ENCODE measurements at regions not wholly inside any gene's neighbourhood (a gene's known extent, or its start where the extent isn't known, plus 50 kb on each side); places are given as distances from the start of the nearest gene placed in this dataset.

DNA sequence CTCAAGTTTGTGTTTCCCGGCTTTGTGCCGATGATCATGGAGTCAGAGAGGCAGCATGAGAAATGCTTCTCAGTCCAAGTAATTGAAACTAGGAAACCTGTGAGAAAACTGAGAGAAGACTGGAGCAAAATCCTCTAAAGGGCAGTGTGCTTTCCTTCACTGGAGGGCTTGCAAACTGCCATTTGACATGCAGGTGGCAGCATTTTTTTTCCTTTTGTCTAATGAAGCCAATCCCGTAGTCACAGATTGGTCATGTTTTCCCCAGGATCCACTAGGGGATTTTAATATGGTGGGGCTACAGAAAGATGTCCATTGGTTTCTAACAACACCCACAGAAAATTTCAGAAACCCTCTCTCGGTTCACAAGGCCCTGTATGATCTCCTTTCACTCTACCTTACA, 117.4 kb upstream of the NUDT10 start:
- Histone ChIP-seq H3K36me3 (replicated peaks in 1 of 2; ENCODE audit: control insufficient read depth in 1 of 2, insufficient read depth in 2 of 2, low read length in 2 of 2) (no peaks in the 10 kb centered on the region), H3K4me2 (replicated peaks; ENCODE audit: extremely low read depth, low read length, poor library complexity, severe bottlenecking) (no peak overlapping the region), H3K79me2 (ENCODE audit: insufficient read depth, low read length) (no peaks in the 10 kb centered on the region), H3K9ac (ENCODE audit: insufficient read depth, low read length, poor library complexity, severe bottlenecking) (no peak overlapping the region), H4K20me1 (ENCODE audit: insufficient read depth, low read length) (no peaks in the 10 kb centered on the region), H3K4me3 (replicated peaks in 1 of 3; ENCODE audit: low read depth in 2 of 3, low read length in 3 of 3) (no peak overlapping the region), H3K4me1 (ENCODE audit: control insufficient read depth in 1 of 2, insufficient read depth in 2 of 2, low read length in 2 of 2) (no peaks in the 10 kb centered on the region), H3K27ac (ENCODE audit: low read depth in 1 of 2, low read length in 2 of 2) (no peak overlapping the region), H3K9me3 (replicated peaks in 1 of 2; ENCODE audit: control insufficient read depth in 1 of 2, insufficient read depth in 1 of 2, low read length in 2 of 2) (no peaks in the 10 kb centered on the region), H3K27me3 (ENCODE audit: control insufficient read depth in 2 of 2, insufficient read depth in 2 of 2, low read length in 2 of 2) (no peaks in the 10 kb centered on the region), H2AFZ (ENCODE audit: insufficient read depth, low read depth, low read length, poor library complexity, severe bottlenecking) (no peak overlapping the region)
- H3K9me3 Mint-ChIP-seq = peaks cover 0 to 2% (median 0%) of the 10 kb centered on the region in 7 donors
- WGBS (ENCODE audit: insufficient coverage) = 100% methylated on average over 3 of the region's 4 CpGs
- no peak overlapping the region for H3K27ac Mint-ChIP-seq
- no peaks in the 10 kb centered on the region for H3K27me3 Mint-ChIP-seq (ENCODE audit: low read depth in 3 of 3)
- DNase-seq = no peak
- H3K4me3 Mint-ChIP-seq = no peak overlapping the region
- TF ChIP-seq, protein P1, sequence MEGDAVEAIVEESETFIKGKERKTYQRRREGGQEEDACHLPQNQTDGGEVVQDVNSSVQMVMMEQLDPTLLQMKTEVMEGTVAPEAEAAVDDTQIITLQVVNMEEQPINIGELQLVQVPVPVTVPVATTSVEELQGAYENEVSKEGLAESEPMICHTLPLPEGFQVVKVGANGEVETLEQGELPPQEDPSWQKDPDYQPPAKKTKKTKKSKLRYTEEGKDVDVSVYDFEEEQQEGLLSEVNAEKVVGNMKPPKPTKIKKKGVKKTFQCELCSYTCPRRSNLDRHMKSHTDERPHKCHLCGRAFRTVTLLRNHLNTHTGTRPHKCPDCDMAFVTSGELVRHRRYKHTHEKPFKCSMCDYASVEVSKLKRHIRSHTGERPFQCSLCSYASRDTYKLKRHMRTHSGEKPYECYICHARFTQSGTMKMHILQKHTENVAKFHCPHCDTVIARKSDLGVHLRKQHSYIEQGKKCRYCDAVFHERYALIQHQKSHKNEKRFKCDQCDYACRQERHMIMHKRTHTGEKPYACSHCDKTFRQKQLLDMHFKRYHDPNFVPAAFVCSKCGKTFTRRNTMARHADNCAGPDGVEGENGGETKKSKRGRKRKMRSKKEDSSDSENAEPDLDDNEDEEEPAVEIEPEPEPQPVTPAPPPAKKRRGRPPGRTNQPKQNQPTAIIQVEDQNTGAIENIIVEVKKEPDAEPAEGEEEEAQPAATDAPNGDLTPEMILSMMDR (IDR thresholded peaks at IDR 0.05) = no peak
- intact Hi-C loops (cut with micrococcal nuclease) = no loop called here
- H3K36me3 Mint-ChIP-seq = no peaks in the 10 kb centered on the region
- no peaks in the 10 kb centered on the region for H3K4me1 Mint-ChIP-seq

DNA sequence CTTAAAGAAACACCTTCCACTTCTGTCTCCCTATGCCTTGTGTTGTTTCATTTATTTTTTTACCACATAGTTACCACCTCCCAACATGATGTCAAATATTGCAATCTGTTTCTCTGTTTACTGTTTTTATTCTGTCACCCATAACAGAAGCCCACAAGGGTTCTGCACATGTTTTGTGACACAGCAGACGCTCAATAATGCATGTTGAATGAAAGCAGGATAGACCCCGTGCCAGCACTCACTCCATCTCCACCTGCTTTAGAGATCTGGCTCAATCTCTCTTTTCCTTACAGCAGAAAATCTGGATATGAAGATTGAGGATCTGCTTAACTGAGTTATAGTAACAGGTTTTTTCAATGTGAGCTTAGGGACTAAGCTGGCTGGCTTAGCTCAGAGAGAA, 116.8 kb upstream of the NUDT10 start:
- no peaks in the 10 kb centered on the region for H3K9me3 ChIP-seq (replicated peaks in 1 of 2; ENCODE audit: control insufficient read depth in 1 of 2, insufficient read depth in 1 of 2, low read length in 2 of 2)
- no peaks in the 10 kb centered on the region for H3K27me3 ChIP-seq (ENCODE audit: control insufficient read depth in 2 of 2, insufficient read depth in 2 of 2, low read length in 2 of 2)
- H3K27me3 Mint-ChIP-seq (ENCODE audit: low read depth in 3 of 3) = no peaks in the 10 kb centered on the region
- H3K27ac Mint-ChIP-seq = peak overlapping the region in 1 of 7 donors; percentile 58
- no peak overlapping the region for H3K9ac ChIP-seq (ENCODE audit: insufficient read depth, low read length, poor library complexity, severe bottlenecking)
- no peak overlapping the region for H3K4me3 Mint-ChIP-seq
- H3K4me3 ChIP-seq (replicated peaks in 1 of 3; ENCODE audit: low read depth in 2 of 3, low read length in 3 of 3) = no peak overlapping the region
- H2AFZ ChIP-seq (ENCODE audit: insufficient read depth, low read depth, low read length, poor library complexity, severe bottlenecking) = no peak overlapping the region
- H3K4me1 Mint-ChIP-seq = no peaks in the 10 kb centered on the region
- H3K4me2 ChIP-seq (replicated peaks; ENCODE audit: extremely low read depth, low read length, poor library complexity, severe bottlenecking) = no peak overlapping the region
- WGBS (ENCODE audit: insufficient coverage) = no CpG with 5 or more reads among the region's 2 CpGs
- no peaks in the 10 kb centered on the region for H3K4me1 ChIP-seq (ENCODE audit: control insufficient read depth in 1 of 2, insufficient read depth in 2 of 2, low read length in 2 of 2)
- TF ChIP-seq, protein P1 (IDR thresholded peaks at IDR 0.05) = no peak
- no peak for DNase-seq
- H3K36me3 Mint-ChIP-seq = no peaks in the 10 kb centered on the region
- no peaks in the 10 kb centered on the region for H3K36me3 ChIP-seq (replicated peaks in 1 of 2; ENCODE audit: control insufficient read depth in 1 of 2, insufficient read depth in 2 of 2, low read length in 2 of 2)
- no peaks in the 10 kb centered on the region for H3K79me2 ChIP-seq (ENCODE audit: insufficient read depth, low read length)
- H3K27ac ChIP-seq (ENCODE audit: low read depth in 1 of 2, low read length in 2 of 2) = no peak overlapping the region
- peaks cover 0 to 2% (median 0%) of the 10 kb centered on the region in 7 donors for H3K9me3 Mint-ChIP-seq
- H4K20me1 ChIP-seq (ENCODE audit: insufficient read depth, low read length) = no peaks in the 10 kb centered on the region
- intact Hi-C loops (cut with micrococcal nuclease) = no loop called here

Data from CD14-positive monocyte (primary cell).